ENCODE measurements at regions not wholly inside any gene's neighbourhood (a gene's known extent, or its start where the extent isn't known, plus 50 kb on each side); places are given as distances from the start of the nearest gene placed in this dataset.

- TF ChIP-seq CTCF (conservative IDR thresholded peaks at IDR 0.05) (no peak), EZH2 (IDR thresholded peaks at IDR 0.05; ENCODE audit: low read depth) (no peak)
Measured at GRCh38 chr10:4663162-4663992, 162.6 kb upstream of the AKR1E2 start.
